GM18909 (cell line): ENCODE measurements at regions not wholly inside any gene's neighbourhood (a gene's known extent, or its start where the extent isn't known, plus 50 kb on each side); places are given as distances from the start of the nearest gene placed in this dataset.
"Not testable (repeated sequence)": the region's sequence is repeated elsewhere in the genome, so short reads cannot be mapped to it uniquely, and the experiment has no call there.

Experiments
- ATAC-seq: cut with Tn5 transposase; IDR thresholded peaks from one replicate; pipeline ENCODE4 v1.9.1; 2021; ENCODE audit warnings: mild to moderate bottlenecking; ENCODE audit not compliant: unreplicated experiment, poor library complexity

GRCh38 chr6:133042550-133043120, 198.5 kb upstream of the EYA4 start:
- ATAC-seq: no peak

- ATAC-seq: no peak
Measured at GRCh38 chr6:133046576-133046975, 194.6 kb upstream of the EYA4 start.

DNA sequence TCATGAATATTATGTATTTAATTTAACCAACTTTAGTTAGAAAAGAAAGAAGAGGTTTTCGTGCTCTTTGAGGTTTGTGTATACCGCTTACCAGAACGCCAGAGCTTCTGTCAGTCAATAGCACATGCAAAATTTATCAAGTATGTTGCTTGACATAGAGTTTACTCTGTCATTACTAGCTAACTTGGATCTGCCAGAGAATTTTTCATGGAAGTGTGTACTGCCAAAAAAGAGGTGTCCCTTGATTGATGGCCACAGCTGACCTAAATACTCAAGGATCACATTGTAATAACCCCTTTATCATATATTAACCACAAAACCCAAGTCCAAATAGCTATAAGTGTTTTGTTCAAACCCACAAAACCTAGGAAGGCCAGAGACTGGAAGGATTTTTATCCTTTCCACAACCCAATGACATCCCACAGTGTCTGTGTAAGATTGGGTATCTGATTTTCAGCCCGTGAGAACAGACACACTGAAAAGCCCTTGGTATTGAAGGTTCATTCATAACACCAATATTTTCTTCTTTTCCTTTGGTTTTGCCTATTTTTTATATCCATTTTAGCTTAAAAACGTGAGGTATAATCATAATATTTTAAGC, 194.0 kb upstream of the EYA4 start:
- ATAC-seq: no peak

DNA sequence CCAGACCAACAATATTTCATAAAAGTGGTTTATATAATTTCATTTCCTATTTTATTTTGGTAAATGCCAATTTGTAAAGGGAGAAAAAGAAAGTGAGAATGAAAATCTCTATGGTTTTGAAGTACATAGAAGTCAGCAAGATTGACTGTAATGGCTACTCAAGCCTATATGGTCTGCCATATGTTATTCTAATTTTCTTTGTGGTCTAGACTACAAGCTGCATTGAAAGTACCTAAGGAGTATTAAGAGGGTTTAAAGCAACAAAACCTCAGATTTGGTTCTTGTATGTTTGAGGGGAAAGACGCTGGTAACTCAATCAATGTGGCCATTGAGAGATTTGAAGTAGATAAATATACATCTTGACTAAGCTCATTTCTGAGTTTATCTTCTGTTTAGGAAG, 193.5 kb upstream of the EYA4 start:
- no peak for ATAC-seq

GRCh38 chr6:133051240-133051639, 189.9 kb upstream of the EYA4 start:
- no peak for ATAC-seq

GRCh38 chr6:133052465-133052864, 188.7 kb upstream of the EYA4 start:
- no peak for ATAC-seq

DNA sequence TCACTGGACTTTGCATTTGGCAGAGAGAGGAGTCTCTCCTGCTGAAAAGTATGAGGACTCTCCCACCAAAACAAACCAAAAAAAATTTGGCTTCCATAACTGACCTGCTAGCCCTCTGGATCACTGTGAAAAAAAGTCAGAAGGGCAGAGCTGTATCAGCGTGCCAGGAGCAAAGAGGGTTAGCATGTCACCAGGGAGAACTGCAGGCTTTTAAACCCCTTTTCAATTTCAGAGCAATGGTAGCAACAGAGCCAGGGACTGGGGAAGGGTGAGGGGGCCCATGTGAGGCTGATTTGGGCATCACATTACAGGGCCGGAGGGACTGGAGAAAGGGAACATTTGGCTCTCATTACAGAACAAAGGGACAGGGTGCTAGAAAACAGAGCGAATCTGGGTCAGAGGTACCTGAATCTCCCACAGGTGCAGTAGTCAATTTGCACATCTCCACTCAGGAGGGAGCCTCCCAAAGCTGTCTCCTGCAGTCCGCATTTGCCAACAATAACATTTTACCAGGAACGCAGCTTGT, 185.7 kb upstream of the EYA4 start:
- no peak for ATAC-seq

- no peak for ATAC-seq
Measured at GRCh38 chr6:133057352-133057751, 183.8 kb upstream of the EYA4 start.

DNA sequence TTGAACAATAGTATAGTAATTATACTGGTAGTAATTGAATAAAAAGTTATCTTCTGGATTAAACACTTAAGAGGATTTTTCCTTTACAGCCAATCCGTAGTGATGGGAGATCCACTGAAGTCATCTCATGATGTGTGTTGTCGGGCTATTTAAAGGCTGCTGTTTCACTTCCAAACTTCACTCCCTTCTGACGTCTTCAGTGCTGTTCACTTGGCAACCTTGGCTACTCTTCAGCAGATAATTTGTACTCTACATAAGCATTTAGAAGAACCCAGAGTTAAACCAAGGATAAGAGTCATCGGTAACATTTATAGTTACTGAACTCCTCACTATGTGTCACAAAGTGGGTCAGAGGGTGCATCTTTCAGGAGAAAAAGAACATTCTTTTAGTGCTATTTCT, 179.1 kb upstream of the EYA4 start:
- ATAC-seq: no peak

- ATAC-seq: no peak
Measured at GRCh38 chr6:133062696-133063306, 178.4 kb upstream of the EYA4 start.

DNA sequence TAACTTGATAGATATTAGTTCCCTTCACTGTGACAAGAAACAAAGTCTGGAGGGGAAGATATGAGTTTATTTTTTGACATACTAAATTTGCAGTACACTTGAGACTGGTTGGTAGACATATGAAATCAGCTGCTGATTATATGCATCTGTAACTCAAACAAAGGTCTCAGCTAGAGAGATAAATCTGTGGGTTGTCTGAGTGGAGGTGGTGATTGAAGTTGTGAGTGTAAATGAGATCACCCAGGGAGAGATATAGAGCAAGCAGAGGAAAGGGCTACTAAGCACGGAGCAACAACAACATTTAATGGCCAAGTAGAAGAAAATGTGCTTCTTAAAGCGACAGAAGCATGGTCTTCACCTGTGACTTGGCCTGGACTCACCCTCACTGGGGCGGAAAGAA, 173.2 kb upstream of the EYA4 start:
- no peak for ATAC-seq

DNA sequence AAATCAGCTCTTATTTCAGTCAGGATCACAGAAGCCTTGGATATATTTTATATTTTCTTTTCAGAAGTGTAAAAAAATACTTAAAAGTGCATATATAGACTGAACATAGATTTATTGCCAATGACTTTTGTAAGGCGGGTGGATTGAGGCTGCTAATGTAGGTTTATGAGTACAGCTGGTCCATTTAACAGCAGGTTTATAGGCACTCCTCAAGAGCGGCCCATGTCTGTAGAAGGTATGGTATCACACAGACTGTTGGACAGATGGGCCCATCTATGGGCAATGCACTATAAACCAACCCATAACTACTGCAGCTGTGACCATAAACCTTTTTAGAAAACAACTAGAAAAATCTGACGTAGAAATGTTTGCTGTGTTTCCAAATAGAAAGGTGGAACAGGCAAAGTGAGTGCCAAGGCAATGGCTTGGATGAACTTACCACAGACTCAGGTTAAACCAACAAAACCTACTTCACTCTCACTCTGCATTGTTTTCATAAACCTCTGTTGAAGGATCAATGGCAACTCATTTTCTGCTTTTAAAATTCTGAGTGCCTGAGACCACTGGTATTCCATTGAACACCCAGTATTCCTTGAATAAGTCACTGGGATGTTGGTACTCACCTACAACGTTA, 170.6 kb upstream of the EYA4 start:
- no peak for ATAC-seq

DNA sequence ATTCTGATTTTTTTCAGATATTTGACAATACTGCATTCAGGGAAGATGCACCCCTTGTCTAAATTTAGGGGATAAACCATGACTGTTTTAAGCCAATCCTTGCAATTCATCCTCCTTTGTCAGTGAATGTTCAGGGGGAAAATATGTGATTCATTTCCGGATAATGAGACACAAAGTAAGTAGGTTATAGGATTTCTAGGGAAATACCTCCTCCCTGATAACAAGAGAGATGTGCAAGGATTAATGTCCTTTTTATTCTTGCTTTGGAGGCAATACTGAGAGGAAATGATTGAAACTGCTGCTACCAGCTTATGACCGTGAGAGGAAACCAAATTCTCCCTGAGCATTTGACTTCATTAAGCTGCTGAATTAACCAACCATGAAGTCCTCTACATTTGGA, 161.3 kb upstream of the EYA4 start:
- ATAC-seq: no peak

- ATAC-seq: no peak
Measured at GRCh38 chr6:133083248-133083967, 157.7 kb upstream of the EYA4 start.

DNA sequence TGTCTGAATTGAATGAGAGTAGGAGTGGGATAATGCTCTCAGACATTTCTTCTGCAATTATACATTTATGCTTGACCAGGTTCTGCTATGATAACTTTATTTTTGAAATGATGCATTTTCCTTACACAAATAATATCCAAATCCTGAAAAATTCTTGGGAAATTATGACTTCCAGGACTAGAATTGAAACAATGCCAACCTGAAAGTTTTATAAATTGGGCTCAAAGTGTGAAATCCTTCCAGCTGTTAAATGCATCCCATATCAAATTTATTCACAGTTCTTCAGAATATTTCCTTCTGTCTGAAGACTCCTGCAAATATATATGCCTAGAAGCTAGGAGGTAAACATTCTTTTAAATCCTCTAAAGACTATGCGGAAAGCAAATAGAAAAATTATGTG, 155.7 kb upstream of the EYA4 start:
- ATAC-seq: no peak

DNA sequence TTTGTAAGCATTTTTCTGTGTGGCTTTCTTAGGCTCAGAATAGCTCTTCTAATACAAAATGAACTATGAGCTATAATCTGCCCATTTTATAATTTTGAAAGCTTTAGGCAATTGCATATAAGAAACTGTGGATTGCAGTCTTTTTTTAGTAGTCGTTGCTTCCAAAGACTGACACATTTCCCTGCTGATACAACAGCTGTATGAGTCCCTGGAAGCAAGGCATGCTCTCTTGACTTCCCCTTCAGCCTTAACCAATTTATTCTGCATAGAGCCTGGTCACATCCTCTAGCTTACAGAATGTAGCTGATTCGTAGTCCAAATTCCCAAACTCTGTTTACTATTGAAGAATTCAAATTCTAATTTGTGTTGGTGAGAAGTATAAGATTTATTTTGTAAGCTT, 155.3 kb upstream of the EYA4 start:
- ATAC-seq: no peak

GRCh38 chr6:133088931-133089695, 152.0 kb upstream of the EYA4 start:
- ATAC-seq: no peak

DNA sequence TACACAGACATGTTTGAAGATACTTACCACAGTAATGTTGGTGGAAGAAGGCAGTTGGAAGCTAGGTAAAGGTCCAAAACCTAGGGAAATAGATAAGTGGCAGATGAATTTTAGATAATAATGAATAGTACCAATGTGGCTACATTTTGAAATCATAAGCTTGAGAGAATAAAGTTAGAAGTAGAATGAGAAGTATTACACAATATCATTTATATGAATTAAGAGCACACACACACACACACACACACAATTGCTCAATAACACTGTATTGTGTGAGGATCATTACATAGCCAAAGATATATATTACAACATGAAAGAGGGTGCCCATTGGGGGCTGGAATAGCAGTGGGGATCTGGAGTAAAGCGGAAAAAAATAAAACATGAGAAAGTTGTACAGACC, 149.0 kb upstream of the EYA4 start:
- no peak for ATAC-seq

DNA sequence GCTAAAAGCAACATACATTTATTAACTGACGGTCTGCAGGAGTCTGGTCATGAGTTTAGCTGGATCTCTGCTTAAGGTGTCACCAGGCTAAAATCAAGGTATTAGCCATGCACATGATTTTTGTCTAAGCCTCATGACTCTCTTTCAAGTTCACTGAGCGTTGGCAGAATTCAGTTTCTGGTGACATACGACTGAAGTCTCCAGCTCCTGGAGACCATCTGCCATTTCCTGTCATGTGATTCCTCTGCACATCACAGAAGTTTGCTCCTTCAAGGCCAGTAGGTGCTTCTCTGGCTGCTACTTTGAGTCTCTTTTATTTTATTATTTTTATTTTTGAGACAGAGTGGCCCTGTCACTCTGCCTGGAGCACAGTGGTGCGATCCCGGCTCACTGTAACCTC, 148.4 kb upstream of the EYA4 start:
- ATAC-seq: no peak

GRCh38 chr6:133093211-133093610, 147.9 kb upstream of the EYA4 start:
- ATAC-seq: not testable (repeated sequence)
